ENCODE measurements at regions not wholly inside any gene's neighbourhood (a gene's known extent, or its start where the extent isn't known, plus 50 kb on each side); places are given as distances from the start of the nearest gene placed in this dataset.

GRCh38 chr1:55751776-55752175, 536.6 kb upstream of the USP24 start:
- DNase-seq (ENCODE audit: low spot score): no peak
- CTCF ChIA-PET: interaction anchor here (0.6 kb wide), 1 partner anchor 10 kb away, joined by 4 read pairs; no protein-coding TSS in a partner anchor
- H3K27ac ChIP-seq: no peak overlapping the region
- POLR2A ChIA-PET (ENCODE audit: low non-redundant PET): no interaction called here
- TF ChIP-seq, protein P1, sequence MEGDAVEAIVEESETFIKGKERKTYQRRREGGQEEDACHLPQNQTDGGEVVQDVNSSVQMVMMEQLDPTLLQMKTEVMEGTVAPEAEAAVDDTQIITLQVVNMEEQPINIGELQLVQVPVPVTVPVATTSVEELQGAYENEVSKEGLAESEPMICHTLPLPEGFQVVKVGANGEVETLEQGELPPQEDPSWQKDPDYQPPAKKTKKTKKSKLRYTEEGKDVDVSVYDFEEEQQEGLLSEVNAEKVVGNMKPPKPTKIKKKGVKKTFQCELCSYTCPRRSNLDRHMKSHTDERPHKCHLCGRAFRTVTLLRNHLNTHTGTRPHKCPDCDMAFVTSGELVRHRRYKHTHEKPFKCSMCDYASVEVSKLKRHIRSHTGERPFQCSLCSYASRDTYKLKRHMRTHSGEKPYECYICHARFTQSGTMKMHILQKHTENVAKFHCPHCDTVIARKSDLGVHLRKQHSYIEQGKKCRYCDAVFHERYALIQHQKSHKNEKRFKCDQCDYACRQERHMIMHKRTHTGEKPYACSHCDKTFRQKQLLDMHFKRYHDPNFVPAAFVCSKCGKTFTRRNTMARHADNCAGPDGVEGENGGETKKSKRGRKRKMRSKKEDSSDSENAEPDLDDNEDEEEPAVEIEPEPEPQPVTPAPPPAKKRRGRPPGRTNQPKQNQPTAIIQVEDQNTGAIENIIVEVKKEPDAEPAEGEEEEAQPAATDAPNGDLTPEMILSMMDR (conservative IDR thresholded peaks at IDR 0.05; ENCODE audit: low read depth): no peak

- ChIA-PET POLR2A (ENCODE audit: low non-redundant PET) (no interaction called here), CTCF (no interaction called here)
- TF ChIP-seq, protein P1 (conservative IDR thresholded peaks at IDR 0.05; ENCODE audit: low read depth): no peak
- H3K27ac ChIP-seq: no peak overlapping the region
- DNase-seq (ENCODE audit: low spot score): no peak
Observed at GRCh38 chr1:55750628-55750995, 535.4 kb upstream of the USP24 start.

- no peak overlapping the region for H3K27ac ChIP-seq
Observed at GRCh38 chr1:55749975-55750627, 534.9 kb upstream of the USP24 start.

DNA sequence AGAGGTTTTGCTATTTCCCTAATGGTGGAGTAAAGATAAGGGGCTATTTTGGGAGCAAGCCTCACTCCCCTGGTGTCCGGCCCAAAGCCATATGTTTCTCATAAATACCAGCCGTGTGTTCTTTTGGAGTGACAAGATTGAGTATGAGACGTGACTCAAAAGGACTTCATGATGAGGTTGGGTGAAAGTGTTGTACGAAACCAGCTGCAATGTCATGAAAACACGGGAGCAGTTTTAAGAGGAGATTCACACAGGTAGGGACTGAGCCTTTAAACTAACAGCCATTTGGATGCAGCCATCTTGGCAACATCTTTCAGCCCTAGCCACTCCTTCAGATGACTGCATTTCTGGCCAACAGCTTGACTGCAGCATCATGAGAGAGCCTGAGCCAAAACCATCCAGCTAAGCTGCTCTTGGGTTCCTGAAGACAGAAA, 532.3 kb upstream of the USP24 start:
- POLR2A ChIA-PET (ENCODE audit: low non-redundant PET): no interaction called here
- CTCF ChIA-PET: no interaction called here
- no peak overlapping the region for H3K27ac ChIP-seq
- TF ChIP-seq, protein P1 (conservative IDR thresholded peaks at IDR 0.05; ENCODE audit: low read depth): no peak
- DNase-seq (ENCODE audit: low spot score): no peak

More at GRCh38 chr1:55749975-55750627, 534.9 kb upstream of the USP24 start:
- POLR2A ChIA-PET (ENCODE audit: low non-redundant PET): no interaction called here
- TF ChIP-seq, protein P1 (conservative IDR thresholded peaks at IDR 0.05; ENCODE audit: low read depth): no peak
- no peak for DNase-seq (ENCODE audit: low spot score)
- CTCF ChIA-PET: interaction anchor here (0.6 kb wide), 1 partner anchor 161 kb away, joined by 3 read pairs; no protein-coding TSS in a partner anchor

DNA sequence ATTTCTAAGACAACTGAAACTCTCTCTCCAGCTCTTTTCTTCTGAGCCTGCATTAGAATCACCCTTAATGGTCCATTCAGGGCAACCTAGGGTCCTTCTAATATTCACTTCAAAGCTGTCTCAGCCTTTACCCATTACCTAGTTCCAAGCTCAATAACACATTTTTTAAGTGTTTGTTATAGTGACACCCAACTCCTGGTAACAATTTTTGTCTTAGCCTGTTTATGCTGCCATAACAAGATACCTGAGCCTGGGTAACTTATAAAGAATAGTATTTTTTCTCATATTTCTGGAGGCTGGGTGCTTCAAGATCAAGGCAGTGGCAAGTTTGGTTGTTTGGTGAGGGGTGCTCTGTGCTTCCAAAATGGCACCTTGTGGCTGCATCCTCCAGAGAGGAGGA, 531.5 kb upstream of the USP24 start:
- ChIA-PET CTCF (no interaction called here), POLR2A (ENCODE audit: low non-redundant PET) (no interaction called here)
- DNase-seq (ENCODE audit: low spot score): no peak
- no peak overlapping the region for H3K27ac ChIP-seq
- TF ChIP-seq, protein P1 (conservative IDR thresholded peaks at IDR 0.05; ENCODE audit: low read depth): no peak

DNA sequence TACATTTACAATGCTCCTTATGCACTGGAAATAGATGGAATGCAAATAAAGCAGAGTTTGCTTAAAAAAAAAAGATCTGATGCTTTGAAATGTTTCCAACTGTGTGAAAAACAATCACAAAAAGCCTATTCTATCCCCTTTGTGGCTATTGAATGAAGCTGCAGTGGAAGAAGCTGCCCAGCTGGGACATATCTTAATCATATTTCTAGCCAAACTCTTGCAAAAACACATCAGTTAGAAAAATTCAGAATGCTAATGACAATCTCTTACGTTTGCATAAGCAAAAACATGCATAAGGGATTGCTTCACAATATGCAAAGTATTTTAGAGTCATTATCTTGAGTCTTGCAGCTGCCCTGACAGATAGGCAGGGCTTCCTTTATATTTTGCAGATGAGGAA, 526.4 kb upstream of the USP24 start:
- H3K27ac ChIP-seq: no peak overlapping the region
- CTCF ChIA-PET: no interaction called here
- DNase-seq (ENCODE audit: low spot score): no peak
- POLR2A ChIA-PET (ENCODE audit: low non-redundant PET): no interaction called here
- TF ChIP-seq, protein P1 (conservative IDR thresholded peaks at IDR 0.05; ENCODE audit: low read depth): no peak

Measured in RWPE1 (cell line).